NCI-H2227 treated with DMSO at 0.1 percent for 48 hours (cell line): ENCODE measurements at regions not wholly inside any gene's neighbourhood (a gene's known extent, or its start where the extent isn't known, plus 50 kb on each side); places are given as distances from the start of the nearest gene placed in this dataset.

Experiments used
- DNase-seq: peaks from one replicate; lab custom pipeline; 2025; lab: John Stamatoyannopoulos, UW

DNA sequence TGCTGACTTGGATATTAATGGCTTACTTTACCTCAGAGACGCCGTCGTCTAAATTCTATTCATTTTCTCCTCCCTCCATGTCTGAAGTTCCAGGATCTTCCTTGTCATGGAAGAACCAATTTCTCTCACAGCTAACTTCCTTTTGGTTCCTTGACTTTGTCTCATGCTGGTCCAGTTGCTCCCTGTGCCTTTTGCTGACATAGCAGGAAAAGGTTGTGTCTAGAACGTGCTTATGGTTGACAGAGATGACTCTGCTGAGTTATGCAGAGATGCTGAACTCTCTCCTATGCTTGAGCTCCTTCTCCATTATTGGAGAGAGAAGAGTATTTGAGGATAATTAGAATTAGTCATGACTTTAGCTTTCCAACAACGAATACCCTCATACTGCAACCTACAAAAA is 1338.9 kb downstream of the MAT2B start:
- no peak for DNase-seq

DNA sequence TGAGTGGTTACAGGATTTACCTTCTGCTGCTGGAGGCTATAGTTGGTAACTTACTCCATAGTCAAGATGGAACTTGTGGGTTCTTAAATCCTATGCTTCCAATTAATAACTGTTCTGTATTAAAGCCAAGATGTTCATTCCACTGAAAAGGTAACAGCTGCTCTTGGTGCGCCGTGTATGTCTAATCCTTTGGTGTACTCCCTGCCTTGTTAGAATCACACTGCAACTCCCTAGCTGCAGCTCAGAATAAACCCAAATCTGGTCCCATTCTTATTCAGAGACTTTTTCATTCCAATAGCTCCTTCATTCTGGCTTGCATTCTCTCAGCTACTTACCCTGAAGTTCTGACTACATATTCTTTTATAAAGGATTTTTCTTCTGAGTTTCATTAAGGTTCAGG is 1355.5 kb downstream of the MAT2B start:
- no peak for DNase-seq

DNA sequence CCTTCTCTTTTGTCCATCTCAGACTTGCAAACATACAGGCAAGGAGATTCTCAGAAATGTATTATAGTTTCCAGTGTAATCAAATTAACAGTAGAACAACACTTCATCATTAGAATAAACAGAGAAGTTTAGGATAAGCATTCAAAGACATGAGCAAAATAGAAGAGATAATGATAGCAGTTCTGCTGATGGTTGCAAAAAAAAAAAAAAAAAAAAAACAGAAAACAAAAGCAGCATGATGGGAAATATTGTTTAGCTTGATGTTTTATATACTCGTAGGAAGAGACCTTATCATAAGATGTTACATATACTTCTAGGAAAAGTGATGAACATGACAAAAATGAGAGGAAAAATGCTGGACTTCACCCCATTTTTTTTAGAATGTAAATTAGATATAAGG is 1356.2 kb downstream of the MAT2B start:
- DNase-seq, result no peak

- no peak for DNase-seq
These were observed 1363.3 kb downstream of the MAT2B start for GRCh38 chr5:164868761-164869160.

DNA sequence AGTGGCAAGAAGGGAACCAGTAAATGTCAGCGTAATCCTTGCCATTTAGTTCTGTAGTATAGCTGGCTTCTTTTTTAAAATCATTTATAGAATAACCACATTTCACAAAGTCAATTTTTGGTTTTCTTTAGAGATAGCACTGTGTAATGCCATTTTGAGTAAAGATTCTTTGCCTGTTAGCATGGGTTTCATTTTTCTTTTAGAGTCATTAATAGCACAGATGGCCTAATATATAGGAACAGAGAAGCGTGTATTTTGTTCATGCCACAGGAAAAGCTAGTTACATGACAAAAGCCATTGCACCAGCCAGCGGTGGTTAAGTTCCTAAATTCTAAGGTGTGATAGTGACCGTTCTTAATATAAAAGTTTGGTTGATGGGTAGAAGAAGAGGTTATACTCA is 1363.9 kb downstream of the MAT2B start:
- DNase-seq, result no peak

GRCh38 chr5:164876793-164877192 is 1371.4 kb downstream of the MAT2B start:
- no peak for DNase-seq

GRCh38 chr5:164881442-164881841 is 1376.0 kb downstream of the MAT2B start:
- DNase-seq, result no peak

DNA sequence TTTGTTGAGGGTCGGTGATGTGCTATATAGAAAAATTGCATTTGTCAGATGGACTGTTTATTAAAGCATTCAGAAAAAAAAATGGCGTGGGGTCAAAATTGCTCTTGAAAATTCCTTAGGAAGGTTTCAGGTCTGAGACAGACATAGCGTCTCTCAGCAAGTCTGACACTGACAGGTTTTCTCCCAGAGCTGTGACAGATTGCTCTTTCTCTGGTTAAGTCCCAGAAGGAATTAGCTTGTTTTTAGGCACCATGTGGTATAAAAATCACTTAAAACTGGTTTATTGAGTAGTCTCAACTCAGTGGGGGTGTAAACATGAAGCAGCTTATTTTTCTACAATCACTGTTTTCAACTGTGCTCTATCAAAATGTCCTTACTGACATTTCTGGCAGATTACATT is 1379.8 kb downstream of the MAT2B start:
- DNase-seq, result no peak

- DNase-seq, result no peak
These were observed 1387.7 kb downstream of the MAT2B start for GRCh38 chr5:164893071-164893470.

- no peak for DNase-seq
These were observed 1393.3 kb downstream of the MAT2B start for GRCh38 chr5:164898705-164899104.

DNA sequence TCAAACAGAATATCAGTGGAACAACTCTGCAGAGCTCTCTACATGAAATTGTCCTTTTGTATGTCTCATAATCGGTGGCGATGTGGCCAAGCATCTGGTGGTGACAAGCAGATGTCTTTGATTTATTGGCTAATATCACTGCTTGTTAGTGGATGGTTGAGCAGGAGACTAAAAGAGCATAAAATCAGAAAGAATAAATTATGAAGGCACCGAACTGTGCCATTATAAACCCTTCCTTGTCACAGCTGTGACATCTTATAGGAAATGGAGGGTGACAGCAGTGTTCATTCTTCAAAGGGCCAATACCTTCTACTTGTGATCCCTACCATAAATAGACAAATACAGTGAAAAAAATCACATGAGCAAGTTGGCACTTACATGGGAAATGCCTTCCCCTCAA is 1404.3 kb downstream of the MAT2B start:
- DNase-seq, result no peak

- DNase-seq, result no peak
These were observed 1416.3 kb downstream of the MAT2B start for GRCh38 chr5:164921722-164922121.

DNA sequence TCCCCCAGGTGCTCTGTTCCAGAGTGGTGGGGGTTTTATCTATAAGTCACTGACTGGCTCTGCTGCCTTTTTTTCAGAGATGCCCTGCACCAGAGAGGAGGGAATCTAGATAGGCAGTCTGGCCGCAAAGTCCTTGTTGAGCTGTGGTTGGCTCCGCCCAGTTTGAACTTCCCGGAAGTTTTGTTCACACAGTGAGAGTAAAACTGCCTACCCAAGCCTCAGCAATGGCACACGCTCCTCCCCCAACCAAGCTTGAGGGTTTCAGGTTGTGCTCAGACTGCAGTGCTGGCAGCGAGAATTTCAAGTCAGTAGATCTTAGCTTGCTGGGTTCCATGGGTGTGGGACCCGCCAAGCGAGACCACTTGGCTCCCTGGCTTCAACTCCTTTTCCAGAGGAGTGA is 1428.6 kb downstream of the MAT2B start:
- DNase-seq, result no peak

DNA sequence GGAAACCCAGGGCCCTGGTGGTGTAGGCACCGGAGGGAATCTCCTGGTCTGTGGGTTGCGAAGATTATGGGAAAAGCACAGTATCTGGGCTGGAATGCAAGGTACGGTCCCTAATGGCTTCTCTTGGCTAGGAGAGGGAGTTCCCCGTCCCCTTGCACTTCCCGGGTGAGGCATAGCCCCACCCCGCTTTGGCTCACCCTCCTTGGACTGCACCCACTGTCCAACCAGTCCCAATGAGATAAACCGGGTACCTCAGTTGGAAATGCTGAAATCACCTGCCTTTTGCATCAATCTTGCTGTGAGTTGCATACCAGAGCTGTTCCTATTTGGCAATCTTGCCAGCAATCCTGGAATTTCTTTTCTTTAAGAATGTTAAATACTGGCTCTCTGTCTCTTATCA is 1429.1 kb downstream of the MAT2B start:
- no peak for DNase-seq

DNA sequence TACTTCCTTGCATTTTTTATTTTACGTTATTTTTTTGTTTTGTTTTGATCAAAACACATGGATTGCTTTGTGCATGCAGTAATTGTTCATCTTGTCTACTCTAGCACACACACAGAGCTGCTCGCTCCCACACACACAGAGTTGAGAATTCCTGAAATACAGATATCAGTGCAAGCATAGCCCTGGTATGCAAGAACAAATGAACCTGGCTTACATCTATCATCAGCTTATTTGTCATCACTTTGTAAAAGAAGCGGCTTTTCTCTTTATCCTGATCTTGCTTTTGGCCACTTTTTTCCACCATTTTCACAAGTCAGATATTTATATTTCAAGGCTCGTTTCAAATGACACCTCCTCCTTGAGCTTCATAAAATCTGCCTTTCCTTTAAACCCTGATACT is 1435.7 kb downstream of the MAT2B start:
- DNase-seq, result no peak

DNA sequence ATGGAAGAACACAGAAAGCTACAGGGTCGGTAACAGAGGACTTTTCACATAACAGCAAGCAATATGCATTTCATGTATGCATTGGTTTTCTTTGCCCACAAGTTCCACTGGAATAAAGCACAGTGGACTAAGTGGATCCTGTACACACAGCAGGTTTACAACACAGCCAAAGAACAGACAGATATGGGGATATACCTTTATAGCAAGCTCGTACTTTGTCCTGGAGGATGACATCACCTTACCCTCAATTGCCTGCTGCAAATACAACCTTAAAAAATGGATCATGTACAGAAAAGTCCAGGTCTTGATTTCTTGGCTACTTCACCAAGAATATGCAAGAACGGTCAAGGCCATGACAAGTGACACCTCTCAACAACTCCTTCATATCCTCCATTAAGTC is 1445.5 kb downstream of the MAT2B start:
- no peak for DNase-seq

GRCh38 chr5:164951570-164951969 is 1446.2 kb downstream of the MAT2B start:
- no peak for DNase-seq

DNA sequence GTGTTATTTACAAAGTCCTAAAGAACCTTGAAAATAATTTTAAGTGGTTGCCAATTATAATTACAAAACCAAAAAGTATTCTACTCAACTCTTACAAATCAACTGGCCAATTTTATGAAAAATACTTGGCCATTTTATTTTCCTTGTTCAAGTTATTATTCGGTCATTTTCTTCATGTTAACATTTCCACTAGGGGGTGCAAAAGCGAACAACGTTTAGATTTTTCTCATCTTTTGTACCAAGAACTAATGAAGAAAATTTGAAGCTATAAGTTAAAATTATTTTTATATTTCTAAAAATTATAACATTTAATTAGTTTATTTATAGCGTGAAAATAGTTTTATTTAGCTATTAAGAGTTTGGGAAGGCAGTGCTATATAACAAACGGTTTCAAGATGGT is 1453.3 kb downstream of the MAT2B start:
- DNase-seq, result no peak

- no peak for DNase-seq
These were observed 1454.3 kb downstream of the MAT2B start for GRCh38 chr5:164959761-164960160.

GRCh38 chr5:164962329-164962961 is 1457.0 kb downstream of the MAT2B start:
- DNase-seq, result no peak

DNA sequence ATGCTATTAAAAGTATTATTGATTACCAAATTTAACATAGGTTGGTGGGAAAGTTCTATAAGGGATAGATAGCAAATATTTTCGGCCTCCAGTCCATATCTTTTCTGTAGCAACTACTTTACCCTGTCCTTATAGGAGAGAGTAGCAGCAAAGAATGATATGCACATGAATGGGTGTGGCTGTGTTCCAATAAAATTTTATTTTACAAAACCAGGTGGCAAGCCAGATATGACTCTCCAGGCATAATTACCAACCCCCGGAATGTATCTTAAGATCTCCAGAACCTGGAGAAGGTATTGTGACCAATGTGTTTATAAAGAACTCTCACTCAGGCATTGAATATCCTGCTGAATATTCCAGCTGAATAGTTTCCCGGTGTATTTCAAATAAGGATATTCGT is 1461.2 kb downstream of the MAT2B start:
- no peak for DNase-seq

DNA sequence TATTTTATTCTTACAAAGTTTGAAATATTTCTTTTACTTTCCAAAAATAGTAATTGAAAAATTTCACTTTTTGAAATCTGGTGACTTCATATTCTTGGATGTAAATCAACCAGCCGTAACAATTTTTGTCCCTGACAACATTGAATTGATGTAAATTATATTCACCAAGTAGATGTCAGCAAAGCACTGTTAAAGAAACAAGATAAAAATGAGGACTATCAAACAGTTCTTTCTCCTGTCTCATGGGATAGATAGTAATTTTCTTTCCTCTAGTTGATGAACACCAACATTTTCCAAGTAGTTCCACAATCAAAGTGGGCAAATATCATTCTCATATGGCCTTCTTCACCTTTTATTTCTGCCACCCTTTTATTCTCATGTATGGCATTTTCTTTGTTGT is 1461.9 kb downstream of the MAT2B start:
- DNase-seq, result no peak

DNA sequence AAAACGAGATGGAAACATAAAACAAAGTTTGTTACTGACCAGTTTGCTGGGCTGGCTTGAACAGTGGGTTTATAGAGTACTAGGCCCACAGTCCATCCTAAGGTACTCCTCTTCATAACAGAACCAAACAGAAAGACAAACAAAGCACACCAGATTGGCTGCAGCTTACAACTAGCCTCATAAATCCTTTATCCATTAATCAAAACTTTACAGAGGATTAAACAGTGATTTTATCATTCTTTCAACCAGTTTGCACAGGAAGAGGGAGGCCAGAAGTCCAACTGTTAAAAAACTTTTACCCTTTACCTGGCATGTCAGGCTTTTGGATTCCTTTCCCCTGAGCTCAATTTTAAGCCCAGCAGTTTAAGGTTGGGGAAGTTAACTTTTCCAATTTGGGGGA is 1467.6 kb downstream of the MAT2B start:
- no peak for DNase-seq

DNA sequence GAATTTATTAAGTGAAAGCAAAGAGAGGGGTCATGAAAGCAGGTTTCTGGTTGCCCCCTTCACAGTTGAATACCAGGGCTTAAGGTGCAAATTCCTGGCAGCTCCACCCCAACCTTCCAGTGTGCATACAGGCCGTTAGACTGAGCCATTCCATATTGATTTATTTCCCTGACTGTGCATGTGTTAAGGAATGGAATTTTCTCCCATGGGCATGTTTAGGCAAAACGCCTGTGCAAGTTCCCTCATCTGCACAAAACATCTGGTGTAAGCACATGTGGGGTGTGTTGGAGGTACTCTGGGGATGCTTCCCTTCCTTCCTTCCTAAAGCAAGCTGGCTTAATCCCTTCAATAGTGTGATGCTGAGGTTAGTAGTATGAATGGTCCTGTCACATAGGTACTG is 1470.6 kb downstream of the MAT2B start:
- DNase-seq, result no peak

DNA sequence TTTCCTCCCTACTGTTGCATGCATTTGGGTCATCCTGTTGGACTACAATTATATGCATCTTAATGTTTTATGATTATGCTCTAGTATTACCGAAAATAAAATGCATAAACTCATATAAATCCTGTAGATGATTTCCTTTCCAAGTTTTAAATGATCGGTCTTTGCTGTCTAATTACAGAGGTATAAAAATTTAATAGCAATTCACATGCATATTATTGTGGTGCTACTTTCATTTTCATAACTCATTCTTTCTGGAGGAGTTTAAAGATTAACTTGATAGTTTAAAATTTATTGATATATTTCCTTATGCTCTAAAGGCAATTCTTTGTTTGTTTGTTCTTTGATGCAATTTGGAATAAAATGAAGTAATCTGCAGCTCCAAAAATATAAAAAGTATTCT is 1475.1 kb downstream of the MAT2B start:
- DNase-seq, result no peak
